ENCODE measurements at regions not wholly inside any gene's neighbourhood (a gene's known extent, or its start where the extent isn't known, plus 50 kb on each side); places are given as distances from the start of the nearest gene placed in this dataset.

- DNase-seq, result no peak
These were observed 443.5 kb upstream of the KLF4 start for GRCh38 chr9:107933097-107933496.

- no peak for DNase-seq
These were observed 443.0 kb upstream of the KLF4 start for GRCh38 chr9:107932601-107933000.

- DNase-seq, result no peak
These were observed 442.5 kb upstream of the KLF4 start for GRCh38 chr9:107932046-107932445.

- no peak for DNase-seq
These were observed 441.6 kb upstream of the KLF4 start for GRCh38 chr9:107931071-107931715.

GRCh38 chr9:107929443-107929842, 439.9 kb upstream of the KLF4 start:
- no peak for DNase-seq

GRCh38 chr9:107928701-107929371, 439.3 kb upstream of the KLF4 start:
- DNase-seq, result no peak

- no peak for DNase-seq
These were observed 437.7 kb upstream of the KLF4 start for GRCh38 chr9:107927276-107927675.

GRCh38 chr9:107925749-107926297, 436.3 kb upstream of the KLF4 start:
- DNase-seq, result no peak

GRCh38 chr9:107922260-107922659, 432.7 kb upstream of the KLF4 start:
- DNase-seq, result no peak

GRCh38 chr9:107919263-107919662, 429.7 kb upstream of the KLF4 start:
- DNase-seq, result no peak

- DNase-seq, result no peak
These were observed 429.2 kb upstream of the KLF4 start for GRCh38 chr9:107918749-107919148.

GRCh38 chr9:107914151-107914550, 424.6 kb upstream of the KLF4 start:
- DNase-seq, result no peak

- DNase-seq, result no peak
These were observed 418.1 kb upstream of the KLF4 start for GRCh38 chr9:107907715-107908114.

GRCh38 chr9:107907255-107907654, 417.7 kb upstream of the KLF4 start:
- DNase-seq, result no peak

- DNase-seq, result no peak
These were observed 416.5 kb upstream of the KLF4 start for GRCh38 chr9:107906074-107906473.

GRCh38 chr9:107905308-107906020, 415.9 kb upstream of the KLF4 start:
- DNase-seq, result no peak

- DNase-seq, result no peak
These were observed 410.4 kb upstream of the KLF4 start for GRCh38 chr9:107899961-107900330.

GRCh38 chr9:107898761-107899160, 409.2 kb upstream of the KLF4 start:
- DNase-seq, result no peak

GRCh38 chr9:107896544-107896943, 407.0 kb upstream of the KLF4 start:
- DNase-seq, result no peak

- no peak for DNase-seq
These were observed 406.0 kb upstream of the KLF4 start for GRCh38 chr9:107895501-107896001.

- no peak for DNase-seq
These were observed 405.1 kb upstream of the KLF4 start for GRCh38 chr9:107894572-107895261.

GRCh38 chr9:107890921-107891465, 401.4 kb upstream of the KLF4 start:
- no peak for DNase-seq

GRCh38 chr9:107888773-107889227, 399.2 kb upstream of the KLF4 start:
- no peak for DNase-seq
